Ovary (tissue), 3 donors: ENCODE measurements at regions not wholly inside any gene's neighbourhood (a gene's known extent, or its start where the extent isn't known, plus 50 kb on each side); places are given as distances from the start of the nearest gene placed in this dataset.

Source experiments
- CTCF ChIP-seq, 3 donors: fragments of 450-650 bp in 2 of 3; fragments of 200-600 bp in 1 of 3; IDR thresholded peaks; one replicate each; pipeline versions ENCODE4 v1.5.1 to v1.8.0; 2016 to 2022; ENCODE audit warnings: antibody characterized with exemption in 3 of 3, mild to moderate bottlenecking in 1 of 3
- POLR2A ChIP-seq: fragments of 450-650 bp; IDR thresholded peaks from one replicate; pipeline ENCODE4 v1.6.1; 2017; ENCODE audit warnings: antibody characterized with exemption, mild to moderate bottlenecking, moderate library complexity
- donor health status: DM: no; HTN: no; CAD: no.

- TF ChIP-seq CTCF (IDR thresholded peaks at IDR 0.05) (no peak), POLR2A (no peak)
These were observed 517.6 kb upstream of the ALCAM start for GRCh38 chr3:104849070-104849469.
